GM12878 (cell line): ENCODE measurements at regions not wholly inside any gene's neighbourhood (a gene's known extent, or its start where the extent isn't known, plus 50 kb on each side); places are given as distances from the start of the nearest gene placed in this dataset.

Experiments
- ATAC-seq: fragments of 200-7000 bp; cut with Tn5 transposase; 3 replicates; pipeline ENCODE4 v1.9.1; 2020; ENCODE audit warnings: mild to moderate bottlenecking, moderate library complexity
- BruUV-seq: library from RNA; stranded (reverse); fragments of 400-500 nt; replicated peaks from 2 replicates; lab custom pipeline; 2021; lab: Mats Ljungman, UMichigan
- CTCF ChIA-PET: fragments of 300-600 bp; sonication (Branson Sonifier 250); formaldehyde crosslinking; extraction: SDS; loops from one replicate; lab custom pipeline; 2021; ENCODE audit warnings: inconsistent platforms; lab: Yijun Ruan, JAX
- POLR2A ChIA-PET: fragments of 350-600 bp; formaldehyde crosslinking; extraction: SDS; loops from one replicate; lab custom pipeline; 2021; ENCODE audit warnings: inconsistent platforms; lab: Charles Lee
- RAD21 ChIA-PET: fragments of 300-600 bp; sonication (Branson Sonifier 250); formaldehyde crosslinking; loops from one replicate; lab custom pipeline; 2023; ENCODE audit warnings: antibody characterized with exemption; ENCODE audit not compliant: unreplicated experiment; lab: Charles Lee
- SMC1A ChIA-PET: fragments of 300-600 bp; sonication (Branson Sonifier 250); formaldehyde crosslinking; loops from one replicate; lab custom pipeline; 2023; ENCODE audit not compliant: unreplicated experiment, uncharacterized antibody; lab: Charles Lee
- DNase-seq: peaks from one replicate; pipeline ENCODE4 v3.0.0-alpha.2; 2011; ENCODE audit warnings: low read depth, low spot score
- FAIRE-seq: peaks from 3 replicates; lab custom pipeline; 2011; peaks lifted over from hg19 to GRCh38; lab: Jason Lieb, UNC
- H2AFZ ChIP-seq: 2 replicates; pipeline ENCODE4 v1.6.0; 2011; ENCODE audit warnings: low read depth, low read length, control low read depth; ENCODE audit not compliant: control insufficient read depth
- H3K27ac ChIP-seq: 2 replicates; pipeline ENCODE4 v1.5.1; 2011; ENCODE audit warnings: control low read depth; ENCODE audit not compliant: control insufficient read depth, insufficient read depth
- H3K27me3 ChIP-seq, 2 experiments: replicated peaks in 1 of 2; 2 replicates each; pipeline versions ENCODE4 v1.6.0 to v1.6.1; 2011; ENCODE audit warnings: low read length in 1 of 2; ENCODE audit not compliant: control insufficient read depth in 2 of 2, insufficient read depth in 2 of 2
- H3K36me3 ChIP-seq, 2 experiments: 2 replicates each; pipeline ENCODE4 v1.5.1; 2011; ENCODE audit warnings: low read length in 1 of 2; ENCODE audit not compliant: control insufficient read depth in 2 of 2, insufficient read depth in 2 of 2
- H3K4me1 ChIP-seq: 2 replicates; pipeline ENCODE4 v1.6.1; 2011; ENCODE audit warnings: mild to moderate bottlenecking, low read length, moderate library complexity, mixed read lengths; ENCODE audit not compliant: control insufficient read depth, insufficient read depth
- H3K4me2 ChIP-seq: 2 replicates; pipeline ENCODE4 v1.6.0; 2011; ENCODE audit warnings: control low read depth; ENCODE audit not compliant: control insufficient read depth, insufficient read depth
- H3K4me3 ChIP-seq: fragments of 200-600 bp; sonication (generic); 2 replicates; pipeline ENCODE4 v1.5.1; 2016
- H3K79me2 ChIP-seq: 2 replicates; pipeline ENCODE4 v1.6.0; 2011; ENCODE audit warnings: low read length; ENCODE audit not compliant: control insufficient read depth, insufficient read depth
- H3K9ac ChIP-seq: 2 replicates; pipeline ENCODE4 v1.8.0; 2011; ENCODE audit warnings: low read length, control low read depth, mixed read lengths; ENCODE audit not compliant: control insufficient read depth, insufficient read depth
- H3K9me3 ChIP-seq: replicated peaks from 3 replicates; pipeline ENCODE4 v1.5.1; 2011; ENCODE audit warnings: mild to moderate bottlenecking, low read length; ENCODE audit not compliant: control insufficient read depth, insufficient read depth
- H4K20me1 ChIP-seq: 2 replicates; pipeline ENCODE4 v1.6.0; 2011; ENCODE audit not compliant: control insufficient read depth, insufficient read depth
- BMI1 ChIP-seq: fragments of 450-650 bp; IDR thresholded peaks from 2 replicates; pipeline ENCODE4 v1.6.1; 2016; ENCODE audit warnings: mild to moderate bottlenecking, moderate library complexity, borderline replicate concordance
- PAX5 ChIP-seq: IDR thresholded peaks from 2 replicates; pipeline ENCODE4 v1.6.1; 2011; ENCODE audit warnings: low read depth, low read length, borderline replicate concordance
- POLR2AphosphoS5 ChIP-seq: IDR thresholded peaks from 2 replicates; pipeline ENCODE4 v1.6.1; 2011; ENCODE audit warnings: mild to moderate bottlenecking, low read length, inconsistent platforms
- ZNF207 ChIP-seq: fragments of 450-650 bp; IDR thresholded peaks from 2 replicates; pipeline ENCODE4 v1.6.1; 2014; ENCODE audit warnings: antibody characterized with exemption, mild to moderate bottlenecking, borderline replicate concordance
- WGBS: methylation state at CpG from one replicate; pipeline ENCODE4 v1.1.6; 2016; ENCODE audit warnings: low lambda C conversion rate; ENCODE audit not compliant: insufficient replicate concordance, insufficient coverage; ENCODE audit errors: missing lambda C conversion rate; 5-methylcytosine and 5-hydroxymethylcytosine counted together
- in situ Hi-C: fragments of 300-500 bp; cut with MboI; formaldehyde crosslinking; loops from 9 replicates; pipeline ENCODE4 v1.14.3; 2018; ENCODE audit warnings: mixed read lengths
- intact Hi-C: fragments of 100-400 bp; cut with micrococcal nuclease; formaldehyde crosslinking; loops from one replicate; pipeline ENCODE4 v1.14.2; 2022; ENCODE audit not compliant: unreplicated experiment
- TF ChIP-seq, protein P1 (sequence below): IDR thresholded peaks from 2 replicates; pipeline ENCODE4 v1.6.1; 2011; ENCODE audit warnings: borderline replicate concordance, low read depth, mild to moderate bottlenecking, moderate library complexity, low read length; ENCODE audit not compliant: insufficient read depth, poor library complexity, severe bottlenecking
- TF ChIP-seq, protein P2 (sequence below): fragments of 450-650 bp; IDR thresholded peaks from 2 replicates; pipeline ENCODE4 v1.6.1; 2016; ENCODE audit warnings: mild to moderate bottlenecking
- TF ChIP-seq, protein P3 (sequence below): fragments of 450-650 bp; IDR thresholded peaks from 2 replicates; pipeline ENCODE4 v1.6.1; 2017; ENCODE audit warnings: antibody characterized with exemption, mild to moderate bottlenecking, moderate library complexity

DNA sequence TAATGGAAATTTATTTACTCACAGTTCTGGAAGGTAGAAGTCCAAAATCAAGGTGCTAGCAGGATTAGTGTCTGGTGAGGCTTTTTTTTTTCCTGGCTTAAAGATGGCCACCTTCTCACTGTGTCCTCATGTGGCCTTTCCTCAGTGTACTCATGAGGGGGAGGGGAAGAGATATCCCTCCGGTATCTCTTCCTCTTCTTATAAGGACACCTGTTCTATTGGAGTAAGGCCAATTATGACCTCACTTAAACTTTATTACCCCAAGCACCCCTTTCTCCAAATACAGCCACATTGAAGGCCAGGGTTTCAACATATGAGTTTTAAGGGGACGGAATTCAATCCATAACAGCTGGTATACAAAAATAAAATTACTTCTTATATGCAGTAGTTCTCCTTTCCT, 203.7 kb upstream of the C1orf87 start:
- SMC1A ChIA-PET = no interaction called here
- CTCF ChIA-PET = interaction anchor here (0.7 kb wide), 1 partner anchor 331 kb away, joined by 3 read pairs; no protein-coding TSS in a partner anchor
- no peak overlapping the region for H3K4me2 ChIP-seq
- no peaks in the 10 kb centered on the region for H4K20me1 ChIP-seq
- H3K79me2 ChIP-seq = no peaks in the 10 kb centered on the region
- WGBS = 3% methylated on average over 2 of the region's 2 CpGs
- H3K9ac ChIP-seq = no peak overlapping the region
- no peaks in the 10 kb centered on the region for H3K27me3 ChIP-seq
- FAIRE-seq (no peak), ATAC-seq (no peak), DNase-seq (no peak)
- H3K4me1 ChIP-seq = no peaks in the 10 kb centered on the region
- no peak overlapping the region for H2AFZ ChIP-seq
- POLR2A ChIA-PET = no interaction called here
- H3K27ac ChIP-seq = no peak overlapping the region
- in situ Hi-C loops (no loop called here), intact Hi-C loops (no loop called here)
- BruUV-seq = no TSS peak
- H3K4me3 ChIP-seq = no peak overlapping the region
- H3K36me3 ChIP-seq = no peaks in the 10 kb centered on the region
- TF ChIP-seq, protein P1, sequence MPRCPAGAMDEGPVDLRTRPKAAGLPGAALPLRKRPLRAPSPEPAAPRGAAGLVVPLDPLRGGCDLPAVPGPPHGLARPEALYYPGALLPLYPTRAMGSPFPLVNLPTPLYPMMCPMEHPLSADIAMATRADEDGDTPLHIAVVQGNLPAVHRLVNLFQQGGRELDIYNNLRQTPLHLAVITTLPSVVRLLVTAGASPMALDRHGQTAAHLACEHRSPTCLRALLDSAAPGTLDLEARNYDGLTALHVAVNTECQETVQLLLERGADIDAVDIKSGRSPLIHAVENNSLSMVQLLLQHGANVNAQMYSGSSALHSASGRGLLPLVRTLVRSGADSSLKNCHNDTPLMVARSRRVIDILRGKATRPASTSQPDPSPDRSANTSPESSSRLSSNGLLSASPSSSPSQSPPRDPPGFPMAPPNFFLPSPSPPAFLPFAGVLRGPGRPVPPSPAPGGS = no peak
- TF ChIP-seq, protein P2, sequence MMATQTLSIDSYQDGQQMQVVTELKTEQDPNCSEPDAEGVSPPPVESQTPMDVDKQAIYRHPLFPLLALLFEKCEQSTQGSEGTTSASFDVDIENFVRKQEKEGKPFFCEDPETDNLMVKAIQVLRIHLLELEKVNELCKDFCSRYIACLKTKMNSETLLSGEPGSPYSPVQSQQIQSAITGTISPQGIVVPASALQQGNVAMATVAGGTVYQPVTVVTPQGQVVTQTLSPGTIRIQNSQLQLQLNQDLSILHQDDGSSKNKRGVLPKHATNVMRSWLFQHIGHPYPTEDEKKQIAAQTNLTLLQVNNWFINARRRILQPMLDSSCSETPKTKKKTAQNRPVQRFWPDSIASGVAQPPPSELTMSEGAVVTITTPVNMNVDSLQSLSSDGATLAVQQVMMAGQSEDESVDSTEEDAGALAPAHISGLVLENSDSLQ = no peak
- TF ChIP-seq BMI1 = no peak
- no peak for TF ChIP-seq ZNF207
- TF ChIP-seq PAX5 = no peak
- no peak for TF ChIP-seq POLR2AphosphoS5
- TF ChIP-seq, protein P3, sequence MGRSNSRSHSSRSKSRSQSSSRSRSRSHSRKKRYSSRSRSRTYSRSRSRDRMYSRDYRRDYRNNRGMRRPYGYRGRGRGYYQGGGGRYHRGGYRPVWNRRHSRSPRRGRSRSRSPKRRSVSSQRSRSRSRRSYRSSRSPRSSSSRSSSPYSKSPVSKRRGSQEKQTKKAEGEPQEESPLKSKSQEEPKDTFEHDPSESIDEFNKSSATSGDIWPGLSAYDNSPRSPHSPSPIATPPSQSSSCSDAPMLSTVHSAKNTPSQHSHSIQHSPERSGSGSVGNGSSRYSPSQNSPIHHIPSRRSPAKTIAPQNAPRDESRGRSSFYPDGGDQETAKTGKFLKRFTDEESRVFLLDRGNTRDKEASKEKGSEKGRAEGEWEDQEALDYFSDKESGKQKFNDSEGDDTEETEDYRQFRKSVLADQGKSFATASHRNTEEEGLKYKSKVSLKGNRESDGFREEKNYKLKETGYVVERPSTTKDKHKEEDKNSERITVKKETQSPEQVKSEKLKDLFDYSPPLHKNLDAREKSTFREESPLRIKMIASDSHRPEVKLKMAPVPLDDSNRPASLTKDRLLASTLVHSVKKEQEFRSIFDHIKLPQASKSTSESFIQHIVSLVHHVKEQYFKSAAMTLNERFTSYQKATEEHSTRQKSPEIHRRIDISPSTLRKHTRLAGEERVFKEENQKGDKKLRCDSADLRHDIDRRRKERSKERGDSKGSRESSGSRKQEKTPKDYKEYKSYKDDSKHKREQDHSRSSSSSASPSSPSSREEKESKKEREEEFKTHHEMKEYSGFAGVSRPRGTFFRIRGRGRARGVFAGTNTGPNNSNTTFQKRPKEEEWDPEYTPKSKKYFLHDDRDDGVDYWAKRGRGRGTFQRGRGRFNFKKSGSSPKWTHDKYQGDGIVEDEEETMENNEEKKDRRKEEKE = no peak
- no peaks in the 10 kb centered on the region for H3K9me3 ChIP-seq
- RAD21 ChIA-PET = no interaction called here
